ENCODE measurements at regions not wholly inside any gene's neighbourhood (a gene's known extent, or its start where the extent isn't known, plus 50 kb on each side); places are given as distances from the start of the nearest gene placed in this dataset.
"Not testable (repeated sequence)": the region's sequence is repeated elsewhere in the genome, so short reads cannot be mapped to it uniquely, and the experiment has no call there.

- no peak for DNase-seq (ENCODE audit: low spot score)
Measured at GRCh38 chr12:111248236-111249017, 120.5 kb downstream of the PHETA1 start.

GRCh38 chr12:111247083-111247783 is 121.7 kb downstream of the PHETA1 start:
- DNase-seq (ENCODE audit: low spot score): no peak

GRCh38 chr12:111246477-111247011 is 122.4 kb downstream of the PHETA1 start:
- no peak for DNase-seq (ENCODE audit: low spot score)

GRCh38 chr12:111245701-111246476 is 123.0 kb downstream of the PHETA1 start:
- no peak for DNase-seq (ENCODE audit: low spot score)

GRCh38 chr12:111244673-111245072 is 124.2 kb downstream of the PHETA1 start:
- no peak for DNase-seq (ENCODE audit: low spot score)

GRCh38 chr12:111242817-111243216 is 126.1 kb downstream of the PHETA1 start:
- not testable (repeated sequence) for DNase-seq (ENCODE audit: low spot score)

- no peak for DNase-seq (ENCODE audit: low spot score)
Measured at GRCh38 chr12:111242184-111242583, 126.7 kb downstream of the PHETA1 start.

GRCh38 chr12:111240374-111240773 is 128.5 kb downstream of the PHETA1 start:
- no peak for DNase-seq (ENCODE audit: low spot score)

- no peak for DNase-seq (ENCODE audit: low spot score)
Measured at GRCh38 chr12:111239235-111239634, 129.7 kb downstream of the PHETA1 start.

GRCh38 chr12:111238075-111238734 is 130.7 kb downstream of the PHETA1 start:
- no peak for DNase-seq (ENCODE audit: low spot score)

GRCh38 chr12:111234491-111234890 is 134.4 kb downstream of the PHETA1 start:
- DNase-seq (ENCODE audit: low spot score): not testable (repeated sequence)

GRCh38 chr12:111233786-111234185 is 135.1 kb downstream of the PHETA1 start:
- DNase-seq (ENCODE audit: low spot score): no peak

GRCh38 chr12:111230649-111231048 is 138.2 kb downstream of the PHETA1 start:
- DNase-seq (ENCODE audit: low spot score): no peak

GRCh38 chr12:111228916-111229666 is 139.8 kb downstream of the PHETA1 start:
- DNase-seq (ENCODE audit: low spot score): no peak

GRCh38 chr12:111227476-111228420 is 141.1 kb downstream of the PHETA1 start:
- DNase-seq (ENCODE audit: low spot score): no peak

GRCh38 chr12:111226680-111227079 is 142.2 kb downstream of the PHETA1 start:
- DNase-seq (ENCODE audit: low spot score): no peak

GRCh38 chr12:111225307-111225706 is 143.6 kb downstream of the PHETA1 start:
- DNase-seq (ENCODE audit: low spot score): no peak

- no peak for DNase-seq (ENCODE audit: low spot score)
Measured at GRCh38 chr12:111224186-111225066, 144.5 kb downstream of the PHETA1 start.

- DNase-seq (ENCODE audit: low spot score): no peak
Measured at GRCh38 chr12:111222523-111222922, 146.4 kb downstream of the PHETA1 start.
